Endothelial cell of umbilical vein (primary cell): ENCODE measurements at regions not wholly inside any gene's neighbourhood (a gene's known extent, or its start where the extent isn't known, plus 50 kb on each side); places are given as distances from the start of the nearest gene placed in this dataset.

Experiments used
- BruUV-seq: library from RNA; stranded (reverse); fragments of 400-500 nt; replicated peaks from 2 replicates; lab custom pipeline; 2021; lab: Mats Ljungman, UMichigan
- CTCF ChIA-PET: fragments of 300-600, 350-600 bp; sonication (Branson Sonifier 250); formaldehyde crosslinking; loops from one replicate; lab custom pipeline; 2021; ENCODE audit warnings: antibody characterized with exemption, inconsistent platforms; lab: Charles Lee
- POLR2A ChIA-PET: fragments of 300-600, 350-600 bp; sonication (Branson Sonifier 250); formaldehyde crosslinking; loops from one replicate; lab custom pipeline; 2021; ENCODE audit warnings: antibody characterized with exemption, inconsistent platforms; lab: Charles Lee
- DNase-seq: peaks from one replicate; pipeline ENCODE4 v3.0.0-alpha.2; 2011; ENCODE audit warnings: low read depth, low spot score
- FAIRE-seq: peaks from 2 replicates; lab custom pipeline; 2011; peaks lifted over from hg19 to GRCh38; lab: Jason Lieb, UNC
- H2AFZ ChIP-seq: 2 replicates; pipeline ENCODE4 v1.6.0; 2012; ENCODE audit warnings: low read depth, low read length, control low read depth, inconsistent platforms
- H3K27ac ChIP-seq: 2 replicates; pipeline ENCODE4 v1.5.1; 2011; ENCODE audit warnings: low read depth, mild to moderate bottlenecking, control low read depth, low read length, moderate library complexity; ENCODE audit not compliant: insufficient read depth
- H3K27me3 ChIP-seq, 2 experiments: 2 replicates each; pipeline versions ENCODE4 v1.6.0 to v1.6.1; 2011; ENCODE audit warnings: low read length in 2 of 2, mixed read lengths in 1 of 2; ENCODE audit not compliant: control insufficient read depth in 2 of 2, insufficient read depth in 2 of 2
- H3K36me3 ChIP-seq, 2 experiments: 2 replicates in 1 of 2; 3 replicates in 1 of 2; pipeline ENCODE4 v1.5.1; 2011; ENCODE audit warnings: low read length in 2 of 2, mild to moderate bottlenecking in 1 of 2, moderate library complexity in 1 of 2; ENCODE audit not compliant: control insufficient read depth in 2 of 2, insufficient read depth in 2 of 2; ENCODE audit errors: extremely low read depth in 1 of 2
- H3K4me1 ChIP-seq: 3 replicates; pipeline ENCODE4 v1.5.1; 2011; ENCODE audit warnings: mild to moderate bottlenecking, low read length; ENCODE audit not compliant: control insufficient read depth, insufficient read depth; ENCODE audit errors: extremely low read depth
- H3K4me2 ChIP-seq: 2 replicates; pipeline ENCODE4 v1.6.1; 2011; ENCODE audit warnings: low read length, control low read depth, mixed read lengths; ENCODE audit not compliant: insufficient read depth
- H3K4me3 ChIP-seq, 3 experiments: fragments of 200-600 bp in 1 of 3; sonication (generic), shearing (Covaris generic) in 1 of 3; replicated peaks in 1 of 3; 2 replicates each; pipeline ENCODE4 v1.5.1; 2011 to 2016; ENCODE audit warnings: control low read depth in 3 of 3, low read length in 3 of 3, mild to moderate bottlenecking in 2 of 3, inconsistent platforms in 1 of 3, low read depth in 1 of 3, moderate library complexity in 1 of 3; ENCODE audit not compliant: insufficient read depth in 1 of 3
- H3K79me2 ChIP-seq: 2 replicates; pipeline ENCODE4 v1.6.0; 2012; ENCODE audit warnings: low read length, inconsistent platforms; ENCODE audit not compliant: control insufficient read depth, insufficient read depth
- H3K9ac ChIP-seq: replicated peaks from 2 replicates; pipeline ENCODE3; 2011; ENCODE audit warnings: low read length, control low read depth; ENCODE audit not compliant: insufficient read depth; ENCODE audit errors: extremely low read depth
- H3K9me1 ChIP-seq: replicated peaks from 3 replicates; pipeline ENCODE4 v1.6.0; 2011; ENCODE audit warnings: mild to moderate bottlenecking, low read length; ENCODE audit not compliant: control insufficient read depth, insufficient read depth; ENCODE audit errors: extremely low read depth
- H3K9me3 ChIP-seq: replicated peaks from 2 replicates; pipeline ENCODE4 v1.5.1; 2012; ENCODE audit warnings: low read length, inconsistent platforms; ENCODE audit not compliant: control insufficient read depth, insufficient read depth
- H4K20me1 ChIP-seq: replicated peaks from 2 replicates; pipeline ENCODE3; 2011; ENCODE audit warnings: mild to moderate bottlenecking, low read length; ENCODE audit not compliant: control insufficient read depth, insufficient read depth; ENCODE audit errors: extremely low read depth
- CTCF ChIP-seq, 2 donors: IDR thresholded peaks; 1 replicate in 1 of 2; 2 replicates in 1 of 2; pipeline ENCODE4 v1.5.1; 2011; ENCODE audit warnings: low read length in 2 of 2, mild to moderate bottlenecking in 2 of 2, moderate library complexity in 2 of 2, control low read depth in 1 of 2, inconsistent platforms in 1 of 2, low read depth in 1 of 2; ENCODE audit not compliant: insufficient read depth in 1 of 2; ENCODE audit errors: extremely low read depth in 1 of 2
- EZH2 ChIP-seq: IDR thresholded peaks from 2 replicates; pipeline ENCODE4 v1.6.1; 2012; ENCODE audit warnings: borderline replicate concordance, low read depth, mild to moderate bottlenecking, moderate library complexity, low read length, inconsistent platforms; ENCODE audit not compliant: severe bottlenecking
- FOS ChIP-seq: IDR thresholded peaks from 2 replicates; pipeline ENCODE4 v1.6.1; 2011; ENCODE audit warnings: mild to moderate bottlenecking, low read length, moderate library complexity, borderline replicate concordance; ENCODE audit not compliant: insufficient read depth
- GATA2 ChIP-seq: IDR thresholded peaks from 2 replicates; pipeline ENCODE4 v1.7.0; 2011; ENCODE audit warnings: low read depth, mild to moderate bottlenecking, moderate library complexity, mixed read lengths, low read length; ENCODE audit not compliant: insufficient read length, insufficient read depth
- JUN ChIP-seq: IDR thresholded peaks from 2 replicates; pipeline ENCODE4 v1.6.1; 2011; ENCODE audit warnings: borderline replicate concordance, low read depth; ENCODE audit not compliant: insufficient read length, insufficient read depth
- MAX ChIP-seq: IDR thresholded peaks from 2 replicates; pipeline ENCODE4 v1.6.1; 2011; ENCODE audit not compliant: insufficient read depth, insufficient read length
- MYC ChIP-seq: IDR thresholded peaks from one replicate; pipeline ENCODE4 v1.6.1; 2011; ENCODE audit warnings: mild to moderate bottlenecking, low read depth, low read length
- POLR2A ChIP-seq: IDR thresholded peaks from 2 replicates; pipeline ENCODE4 v1.6.1; 2012; ENCODE audit warnings: low read depth, mild to moderate bottlenecking, control low read depth, low read length
- POLR2AphosphoS5 ChIP-seq: IDR thresholded peaks from 2 replicates; pipeline ENCODE4 v1.6.1; 2012; ENCODE audit warnings: low read depth, mild to moderate bottlenecking, control low read depth, low read length, moderate library complexity; ENCODE audit not compliant: insufficient read depth
- dilution Hi-C: fragments of 300-500 bp; cut with MboI; formaldehyde crosslinking; loops from one replicate; pipeline ENCODE4 v1.15.0; 2019; ENCODE audit warnings: low sequenced_read_pairs; ENCODE audit not compliant: extremely low pct_ligation_motif_present
- intact Hi-C: fragments of 100-400 bp; cut with micrococcal nuclease; formaldehyde crosslinking; loops from one replicate; pipeline ENCODE4 v1.10.0; 2022

- Histone ChIP-seq H3K9me1 (no peaks in the 10 kb centered on the region), H4K20me1 (no peaks in the 10 kb centered on the region), H3K9me3 (no peaks in the 10 kb centered on the region), H3K79me2 (no peaks in the 10 kb centered on the region), H3K27ac (no peak overlapping the region), H3K4me2 (no peak overlapping the region), H3K4me1 (peaks cover 3% of the 10 kb centered on the region), H3K27me3 (no peaks in the 10 kb centered on the region), H3K36me3 (no peaks in the 10 kb centered on the region), H2AFZ (no peak overlapping the region), H3K9ac (no peak overlapping the region), H3K4me3 (no peak overlapping the region)
- no TSS peak for BruUV-seq
- dilution Hi-C loops (no loop called here), intact Hi-C loops (no loop called here)
- POLR2A ChIA-PET = no interaction called here
- DNase-seq (no peak), FAIRE-seq (no peak)
- TF ChIP-seq JUN (no peak), CTCF (IDR thresholded peaks at IDR 0.05; ENCODE audit: extremely low read depth in 1 of 2, insufficient read depth in 1 of 2, low read depth in 1 of 2, low read length in 2 of 2) (no peak), EZH2 (no peak), POLR2AphosphoS5 (no peak), MAX (no peak), FOS (no peak), POLR2A (no peak), MYC (no peak), GATA2 (no peak)
- CTCF ChIA-PET = no interaction called here
Measured at GRCh38 chr5:58136406-58136805, 323.5 kb downstream of the PLK2 start.
